ENCODE measurements at regions not wholly inside any gene's neighbourhood (a gene's known extent, or its start where the extent isn't known, plus 50 kb on each side); places are given as distances from the start of the nearest gene placed in this dataset.

DNA sequence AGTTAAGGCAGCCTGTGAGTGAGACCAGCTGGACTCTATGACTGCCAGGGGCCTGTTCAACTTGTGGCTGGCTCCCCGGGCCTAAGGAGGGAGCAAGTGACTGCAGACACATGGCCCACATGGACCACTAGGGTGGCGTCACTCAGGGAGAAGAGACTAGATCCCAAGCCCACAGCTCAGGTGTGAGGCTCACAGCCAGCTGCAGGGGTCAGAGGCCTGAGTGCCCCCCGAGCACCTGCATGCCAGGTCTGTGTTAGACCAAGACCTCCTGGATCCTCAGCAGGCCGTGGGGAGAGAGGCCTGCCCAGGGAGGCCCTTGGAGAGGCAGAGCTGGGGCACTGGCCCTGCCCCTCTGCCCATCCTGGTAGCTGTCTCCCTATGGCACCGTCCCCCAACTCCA lies 142.4 kb upstream of the RUNX3 start:
- no peak for DNase-seq (ENCODE audit: low spot score)
- no peak for TF ChIP-seq CTCF (IDR thresholded peaks at IDR 0.05)
- no peak for ATAC-seq (ENCODE audit: low FRiP score)

DNA sequence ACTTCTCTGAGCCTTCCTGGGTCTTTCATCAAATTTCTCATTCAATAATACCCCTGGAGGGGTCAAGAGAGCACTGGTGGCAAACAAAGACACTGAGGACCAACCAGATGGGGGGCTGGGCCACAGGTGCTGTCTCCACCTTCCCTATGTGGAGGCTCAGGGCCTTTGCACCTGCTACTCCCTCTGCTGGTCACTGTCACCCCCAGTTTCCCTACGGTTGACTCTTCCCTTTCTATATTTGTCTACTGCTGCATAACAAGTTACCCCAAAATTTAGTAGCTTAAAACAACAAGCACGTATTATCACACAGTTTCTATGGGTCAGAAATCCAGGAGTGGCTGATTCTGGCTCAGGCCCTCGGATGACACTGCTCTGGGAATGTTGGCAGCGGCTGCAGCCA lies 138.8 kb upstream of the RUNX3 start:
- no peak for ATAC-seq (ENCODE audit: low FRiP score)
- no peak for DNase-seq (ENCODE audit: low spot score)
- no peak for TF ChIP-seq CTCF (IDR thresholded peaks at IDR 0.05)

DNA sequence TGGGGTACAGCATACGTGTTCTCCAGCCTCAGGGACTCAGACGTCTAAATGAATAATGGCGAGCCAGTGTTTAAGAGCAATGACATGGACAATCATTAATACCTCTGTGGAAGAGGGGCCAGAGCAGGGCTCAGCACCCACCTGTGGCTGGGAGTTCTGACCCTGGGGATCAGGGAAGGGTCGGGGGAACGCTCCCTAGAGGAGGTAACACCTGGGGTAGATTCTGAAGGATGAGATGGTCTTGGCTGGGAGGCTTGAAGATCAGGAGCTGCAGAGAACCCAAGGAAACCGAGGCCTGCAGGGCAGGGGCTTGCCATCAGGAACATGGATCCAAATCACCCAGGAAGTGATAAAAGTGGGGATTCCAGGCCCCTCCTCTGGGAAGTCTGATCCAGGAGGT lies 138.2 kb upstream of the RUNX3 start:
- no peak for DNase-seq (ENCODE audit: low spot score)
- no peak for TF ChIP-seq CTCF (IDR thresholded peaks at IDR 0.05)
- no peak for ATAC-seq (ENCODE audit: low FRiP score)

DNA sequence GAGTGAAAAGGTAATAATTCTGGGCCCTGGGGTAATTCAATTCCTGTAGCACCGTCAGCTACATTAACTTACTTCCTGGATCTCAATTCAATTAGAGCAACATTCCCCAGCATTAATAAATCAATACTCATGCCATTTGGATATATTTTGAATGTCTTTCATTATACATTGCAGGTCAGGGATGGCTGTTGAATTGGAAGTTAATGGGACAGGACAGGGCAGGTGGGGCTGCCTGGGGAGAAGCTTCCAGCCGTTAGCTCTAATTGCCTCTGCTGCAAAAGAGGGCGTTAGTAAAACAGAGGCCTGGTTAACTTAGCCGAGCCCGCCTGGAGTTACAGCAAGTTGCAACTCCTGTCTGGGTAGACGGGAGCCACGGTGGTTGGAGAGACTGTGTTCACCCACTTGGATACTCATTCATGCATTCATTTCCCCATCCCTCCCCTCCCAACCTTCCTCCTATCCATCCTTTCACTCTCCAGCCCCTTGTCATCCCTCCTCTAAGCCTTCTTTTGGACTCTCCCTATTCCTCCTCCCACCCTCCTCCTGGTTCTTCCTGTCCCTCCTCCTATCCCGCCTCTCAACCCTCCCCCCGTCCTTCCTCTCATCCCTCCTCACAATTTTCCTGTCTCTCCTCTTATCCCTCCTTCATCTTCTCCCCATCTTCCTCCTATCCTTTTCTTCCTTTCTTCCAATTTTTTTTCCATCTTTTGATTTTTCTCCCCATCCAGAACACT lies 137.6 kb upstream of the RUNX3 start:
- no peak for ATAC-seq (ENCODE audit: low FRiP score)
- TF ChIP-seq CTCF (IDR thresholded peaks at IDR 0.05) = no peak
- no peak for DNase-seq (ENCODE audit: low spot score)

GRCh38 chr1:25066731-25067517 lies 136.8 kb upstream of the RUNX3 start:
- TF ChIP-seq CTCF (IDR thresholded peaks at IDR 0.05) = no peak
- no peak for ATAC-seq (ENCODE audit: low FRiP score)
- DNase-seq (ENCODE audit: low spot score) = no peak

GRCh38 chr1:25066256-25066655 lies 136.2 kb upstream of the RUNX3 start:
- TF ChIP-seq CTCF (IDR thresholded peaks at IDR 0.05) = no peak
- ATAC-seq (ENCODE audit: low FRiP score) = no peak
- DNase-seq (ENCODE audit: low spot score) = no peak

DNA sequence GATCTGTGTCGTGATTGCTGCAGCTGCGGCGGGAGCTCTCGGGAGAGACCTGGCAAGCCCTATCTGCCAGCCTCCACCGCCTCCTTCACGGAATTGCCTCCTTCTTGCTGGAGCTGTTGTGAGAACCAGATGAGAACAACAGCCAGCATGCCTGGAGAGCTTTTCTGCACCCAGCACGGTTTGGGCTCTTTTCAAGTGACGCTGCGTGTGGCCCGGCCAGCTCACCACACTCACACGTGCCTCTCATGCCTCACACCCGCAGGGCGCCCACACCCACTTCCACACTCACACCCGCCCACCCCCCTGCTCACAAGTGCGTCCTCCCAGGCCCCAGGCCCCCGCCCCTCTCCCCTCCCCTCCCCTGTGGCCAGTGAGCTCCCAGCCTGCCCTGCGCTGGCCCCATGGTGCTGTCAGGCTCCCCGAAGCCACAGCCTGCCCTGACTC lies 135.7 kb upstream of the RUNX3 start:
- DNase-seq (ENCODE audit: low spot score) = no peak
- ATAC-seq (ENCODE audit: low FRiP score) = no peak
- TF ChIP-seq CTCF (IDR thresholded peaks at IDR 0.05) = no peak

Measured in omental fat pad (tissue), 3 donors.